HepG2 (cell line): ENCODE measurements at regions not wholly inside any gene's neighbourhood (a gene's known extent, or its start where the extent isn't known, plus 50 kb on each side); places are given as distances from the start of the nearest gene placed in this dataset.

Experiments
- ARID3A ChIP-seq: IDR thresholded peaks from 2 replicates; pipeline ENCODE4 v1.6.1; 2012; ENCODE audit warnings: low read depth, low read length, improper control_type of control experiment
- DBP ChIP-seq: sonication (generic); formaldehyde crosslinking; IDR thresholded peaks from 2 replicates; pipeline ENCODE4 v1.4.0; 2020; ENCODE audit warnings: missing genetic modification reagents; ENCODE audit errors: not compliant biosample characterization
- E2F1 ChIP-seq: sonication (generic); formaldehyde crosslinking; IDR thresholded peaks from 2 replicates; pipeline ENCODE4 v1.5.0; 2020; ENCODE audit warnings: missing genetic modification reagents
- RELA ChIP-seq: sonication (generic); formaldehyde crosslinking; IDR thresholded peaks from 2 replicates; pipeline ENCODE4 v1.4.0; 2020; ENCODE audit warnings: missing genetic modification reagents
- ZBTB37 ChIP-seq: sonication (generic); formaldehyde crosslinking; IDR thresholded peaks from 2 replicates; pipeline ENCODE4 v1.4.0; 2020; ENCODE audit warnings: mild to moderate bottlenecking, missing genetic modification reagents
- ZFP62 ChIP-seq: sonication (generic); formaldehyde crosslinking; IDR thresholded peaks from 2 replicates; pipeline ENCODE4 v1.4.0; 2020; ENCODE audit warnings: missing genetic modification reagents
- ZNF264 ChIP-seq: sonication (generic); formaldehyde crosslinking; IDR thresholded peaks from 2 replicates; pipeline ENCODE4 v1.4.0; 2020; ENCODE audit warnings: missing genetic modification reagents
- ZNF512 ChIP-seq: sonication (generic); formaldehyde crosslinking; IDR thresholded peaks from 2 replicates; pipeline ENCODE4 v1.4.0; 2020; ENCODE audit warnings: mild to moderate bottlenecking, missing genetic modification reagents
- ZNF674 ChIP-seq: sonication (generic); formaldehyde crosslinking; IDR thresholded peaks from 2 replicates; pipeline ENCODE4 v1.5.0; 2020; ENCODE audit warnings: low read depth, mild to moderate bottlenecking, missing genetic modification reagents
- ZNF879 ChIP-seq: sonication (generic); formaldehyde crosslinking; IDR thresholded peaks from 2 replicates; pipeline ENCODE4 v1.8.1; 2023; ENCODE audit warnings: missing genetic modification reagents

GRCh38 chr2:122186761-122187222 is 431.3 kb downstream of the TSN start (continued):
- no peak for TF ChIP-seq ZBTB37 (CRISPR knock-in tag)
- TF ChIP-seq ZNF264 (CRISPR knock-in tag), result no peak
- TF ChIP-seq ZNF879 (CRISPR knock-in tag), result no peak
- no peak for TF ChIP-seq ARID3A
- TF ChIP-seq ZFP62 (CRISPR knock-in tag), result no peak
- TF ChIP-seq ZNF512 (CRISPR knock-in tag), result no peak
- no peak for TF ChIP-seq DBP (CRISPR knock-in tag)
- no peak for TF ChIP-seq E2F1 (CRISPR knock-in tag)
- TF ChIP-seq ZNF674 (CRISPR knock-in tag), result no peak
- TF ChIP-seq RELA, result no peak
